ENCODE measurements at regions not wholly inside any gene's neighbourhood (a gene's known extent, or its start where the extent isn't known, plus 50 kb on each side); places are given as distances from the start of the nearest gene placed in this dataset.
"Not testable (repeated sequence)": the region's sequence is repeated elsewhere in the genome, so short reads cannot be mapped to it uniquely, and the experiment has no call there.

GRCh38 chr17:68097161-68097805, 61.7 kb downstream of the KPNA2 start:
- DNase-seq, result no peak

GRCh38 chr17:68099341-68099753, 63.8 kb downstream of the KPNA2 start:
- DNase-seq, result not testable (repeated sequence)

- DNase-seq, result no peak
These were observed 64.6 kb downstream of the KPNA2 start for GRCh38 chr17:68100000-68100641.

- DNase-seq, result peak; percentile 85
These were observed 65.8 kb downstream of the KPNA2 start for GRCh38 chr17:68101075-68101986.

GRCh38 chr17:68101987-68102314, 66.4 kb downstream of the KPNA2 start:
- no peak for DNase-seq

- DNase-seq, result peak; percentile 61
These were observed 66.8 kb downstream of the KPNA2 start for GRCh38 chr17:68102318-68102758.

GRCh38 chr17:68103148-68103547, 67.6 kb downstream of the KPNA2 start:
- DNase-seq, result no peak

- DNase-seq, result no peak
These were observed 70.5 kb downstream of the KPNA2 start for GRCh38 chr17:68106085-68106484.

GRCh38 chr17:68107373-68107772, 71.8 kb downstream of the KPNA2 start:
- no peak for DNase-seq

- no peak for DNase-seq
These were observed 72.9 kb downstream of the KPNA2 start for GRCh38 chr17:68108313-68109000.

GRCh38 chr17:68109404-68109803, 73.9 kb downstream of the KPNA2 start:
- not testable (repeated sequence) for DNase-seq

- DNase-seq, result not testable (repeated sequence)
These were observed 80.7 kb downstream of the KPNA2 start for GRCh38 chr17:68116211-68116610.

- no peak for DNase-seq
These were observed 87.1 kb downstream of the KPNA2 start for GRCh38 chr17:68122587-68122986.

- no peak for DNase-seq
These were observed 89.8 kb downstream of the KPNA2 start for GRCh38 chr17:68125111-68125870.

GRCh38 chr17:68127914-68128313, 92.4 kb downstream of the KPNA2 start:
- DNase-seq, result no peak

- no peak for DNase-seq
These were observed 95.9 kb downstream of the KPNA2 start for GRCh38 chr17:68131456-68131855.

- no peak for DNase-seq
These were observed 98.0 kb downstream of the KPNA2 start for GRCh38 chr17:68133346-68134045.

GRCh38 chr17:68134046-68134637, 98.6 kb downstream of the KPNA2 start:
- DNase-seq, result no peak

- no peak for DNase-seq
These were observed 99.2 kb downstream of the KPNA2 start for GRCh38 chr17:68134731-68135130.

GRCh38 chr17:68135141-68135887, 99.8 kb downstream of the KPNA2 start:
- no peak for DNase-seq

- DNase-seq, result no peak
These were observed 105.5 kb downstream of the KPNA2 start for GRCh38 chr17:68141050-68141449.

Measured in activated CD8-positive, alpha-beta memory T cell treated with anti-CD3 and anti-CD28 coated beads, Interleukin-2, amount 50 U/mL, for 48 hours (primary cell).